ENCODE measurements at regions not wholly inside any gene's neighbourhood (a gene's known extent, or its start where the extent isn't known, plus 50 kb on each side); places are given as distances from the start of the nearest gene placed in this dataset.
"Not testable (repeated sequence)": the region's sequence is repeated elsewhere in the genome, so short reads cannot be mapped to it uniquely, and the experiment has no call there.

- Mint-ChIP-seq H3K27ac (no peak overlapping the region), H3K36me3 (no peaks in the 10 kb centered on the region), H3K4me3 (no peak overlapping the region), H3K9me3 (no peaks in the 10 kb centered on the region), H3K4me1 (no peaks in the 10 kb centered on the region), H3K27me3 (peaks cover 0 to 3% (median 0%) of the 10 kb centered on the region in 5 donors)
- no peak for ATAC-seq
- DNase-seq, result no peak
- POLR2A ChIA-PET, result no interaction called here
Observed at GRCh38 chr3:17820275-17820674, 77.8 kb upstream of the TBC1D5 start.

DNA sequence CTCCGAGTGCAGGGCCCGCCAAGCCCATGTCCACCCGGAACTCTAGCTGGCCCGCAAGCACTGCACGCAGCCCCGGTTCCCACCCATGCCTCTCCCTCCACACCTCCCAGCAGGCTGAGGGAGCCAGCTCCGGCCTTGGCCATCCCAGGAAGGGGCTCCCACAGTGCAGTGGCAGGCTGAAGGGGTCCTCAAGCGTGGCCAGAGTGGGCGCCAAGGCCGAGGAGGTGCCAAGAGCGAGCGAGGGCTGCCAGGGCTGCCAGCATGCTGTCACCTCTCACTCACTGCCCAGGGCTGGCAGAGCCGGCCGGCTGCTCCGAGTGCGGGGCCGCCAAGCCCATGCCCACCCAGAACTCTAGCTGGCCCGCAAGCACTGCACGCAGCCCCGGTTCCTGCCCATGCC lies 75.5 kb upstream of the TBC1D5 start:
- H3K9me3 Mint-ChIP-seq, ATAC-seq, H3K4me3 Mint-ChIP-seq, H3K4me1 Mint-ChIP-seq, H3K27me3 Mint-ChIP-seq, POLR2A ChIA-PET, H3K36me3 Mint-ChIP-seq, H3K27ac Mint-ChIP-seq: not testable (repeated sequence)
- DNase-seq, result peak in 1 of 10 donors; percentile 5

GRCh38 chr3:17817545-17817944 lies 75.1 kb upstream of the TBC1D5 start:
- DNase-seq (no peak), ATAC-seq (no peak)
- Mint-ChIP-seq H3K4me1 (no peaks in the 10 kb centered on the region), H3K27ac (no peak overlapping the region), H3K4me3 (no peak overlapping the region), H3K27me3 (no peaks in the 10 kb centered on the region), H3K36me3 (no peaks in the 10 kb centered on the region), H3K9me3 (peaks cover 0 to 3% (median 0%) of the 10 kb centered on the region in 9 donors)
- POLR2A ChIA-PET, result no interaction called here

DNA sequence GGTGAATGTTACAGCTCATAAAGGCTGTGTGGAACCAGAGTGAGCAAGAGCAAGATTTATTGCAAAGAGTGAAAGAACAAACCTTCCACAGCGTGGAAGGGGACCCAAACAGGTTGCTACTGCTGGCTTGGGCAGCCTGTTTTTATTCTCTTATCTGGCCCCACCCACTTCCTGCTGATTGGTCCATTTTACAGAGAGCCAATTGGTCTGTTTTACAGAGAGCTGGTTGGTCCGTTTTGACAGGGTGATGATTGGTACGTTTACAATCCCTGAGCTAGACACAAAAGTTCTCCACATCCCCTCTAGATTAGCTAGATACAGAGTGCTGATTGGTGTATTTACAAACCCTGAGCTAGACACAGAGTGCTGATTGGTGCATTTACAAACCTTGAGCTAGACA lies 74.4 kb upstream of the TBC1D5 start:
- H3K4me1 Mint-ChIP-seq, DNase-seq, H3K9me3 Mint-ChIP-seq, H3K4me3 Mint-ChIP-seq, POLR2A ChIA-PET, ATAC-seq, H3K27me3 Mint-ChIP-seq, H3K36me3 Mint-ChIP-seq, H3K27ac Mint-ChIP-seq: not testable (repeated sequence)

DNA sequence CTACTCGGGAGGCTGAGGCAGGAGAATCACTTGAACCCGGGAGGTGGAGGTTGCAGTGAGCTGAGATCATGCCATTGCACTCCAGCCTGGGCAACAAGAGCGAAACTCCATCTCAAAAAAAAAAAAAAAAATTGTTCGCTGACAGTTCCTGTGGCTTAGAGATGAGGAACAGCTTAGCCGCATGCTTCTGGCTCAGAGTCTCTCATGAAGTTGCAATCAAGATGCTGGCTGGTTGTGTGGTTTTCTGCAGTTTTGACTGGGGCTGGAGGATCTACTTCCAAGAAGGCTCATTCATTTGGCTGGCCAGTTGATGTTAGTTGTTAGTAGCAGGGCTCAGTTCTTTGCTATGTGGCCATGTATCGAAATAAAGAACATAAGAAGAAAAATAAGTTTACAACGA lies 69.9 kb upstream of the TBC1D5 start:
- ATAC-seq, H3K4me1 Mint-ChIP-seq, DNase-seq, H3K36me3 Mint-ChIP-seq, H3K9me3 Mint-ChIP-seq, H3K4me3 Mint-ChIP-seq, H3K27ac Mint-ChIP-seq, POLR2A ChIA-PET: not testable (repeated sequence)
- H3K27me3 Mint-ChIP-seq, result peaks cover 5 to 21% (median 8%) of the 10 kb centered on the region in 5 donors

GRCh38 chr3:17811646-17812045 lies 69.2 kb upstream of the TBC1D5 start:
- H3K9me3 Mint-ChIP-seq, result peaks cover 0 to 3% (median 0%) of the 10 kb centered on the region in 9 donors
- H3K27me3 Mint-ChIP-seq, result peaks cover 5 to 21% (median 8%) of the 10 kb centered on the region in 5 donors
- H3K36me3 Mint-ChIP-seq, result no peaks in the 10 kb centered on the region
- ATAC-seq (no peak), DNase-seq (no peak)
- H3K27ac Mint-ChIP-seq, result no peak overlapping the region
- H3K4me3 Mint-ChIP-seq, result no peak overlapping the region
- POLR2A ChIA-PET, result interaction anchor here (0.6 kb wide), 1 partner anchor 9 kb away, joined by 3 read pairs; no protein-coding TSS in a partner anchor
- peaks cover under 1 to 9% (median 4%) of the 10 kb centered on the region in 4 donors for H3K4me1 Mint-ChIP-seq

DNA sequence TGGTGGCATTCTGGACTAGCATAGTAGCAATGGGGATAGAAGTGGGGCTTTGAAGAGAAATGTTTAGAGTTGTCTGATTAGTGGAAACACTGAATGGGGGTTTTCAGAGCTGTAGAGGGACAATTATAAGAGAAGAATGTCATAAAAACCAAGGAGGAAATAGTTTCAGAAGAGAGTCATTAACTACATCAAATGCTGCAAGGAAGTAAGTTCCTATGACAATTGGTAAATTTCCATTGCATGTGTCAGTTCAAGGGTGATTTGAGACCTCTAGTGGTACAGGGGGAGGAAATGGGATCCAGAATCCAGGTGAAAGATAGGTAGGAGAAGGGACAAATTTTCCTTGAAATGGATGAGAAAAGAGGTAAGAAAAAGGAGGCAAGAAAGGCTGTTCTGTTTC lies 68.3 kb upstream of the TBC1D5 start:
- H3K9me3 Mint-ChIP-seq, result peaks cover 0 to 3% (median 0%) of the 10 kb centered on the region in 9 donors
- POLR2A ChIA-PET, result no interaction called here
- no peak for ATAC-seq

GRCh38 chr3:17808994-17809393 lies 66.6 kb upstream of the TBC1D5 start:
- DNase-seq, result no peak
- peaks cover 0 to 3% (median 0%) of the 10 kb centered on the region in 9 donors for H3K9me3 Mint-ChIP-seq
- H3K4me3 Mint-ChIP-seq, result no peak overlapping the region
- H3K27me3 Mint-ChIP-seq, result peaks cover 5 to 21% (median 10%) of the 10 kb centered on the region in 5 donors
- POLR2A ChIA-PET, result no interaction called here
- H3K27ac Mint-ChIP-seq, result no peak overlapping the region
- peaks cover 8 to 21% (median 12%) of the 10 kb centered on the region in 4 donors for H3K4me1 Mint-ChIP-seq
- ATAC-seq, result no peak
- no peaks in the 10 kb centered on the region for H3K36me3 Mint-ChIP-seq

More for the DNA sequence above, 68.3 kb upstream of the TBC1D5 start:
- DNase-seq, result no peak
- Mint-ChIP-seq H3K4me3 (no peak overlapping the region), H3K36me3 (no peaks in the 10 kb centered on the region), H3K4me1 (peaks cover 6 to 18% (median 11%) of the 10 kb centered on the region in 4 donors), H3K27ac (no peak overlapping the region), H3K27me3 (peaks cover 5 to 21% (median 10%) of the 10 kb centered on the region in 5 donors)

DNA sequence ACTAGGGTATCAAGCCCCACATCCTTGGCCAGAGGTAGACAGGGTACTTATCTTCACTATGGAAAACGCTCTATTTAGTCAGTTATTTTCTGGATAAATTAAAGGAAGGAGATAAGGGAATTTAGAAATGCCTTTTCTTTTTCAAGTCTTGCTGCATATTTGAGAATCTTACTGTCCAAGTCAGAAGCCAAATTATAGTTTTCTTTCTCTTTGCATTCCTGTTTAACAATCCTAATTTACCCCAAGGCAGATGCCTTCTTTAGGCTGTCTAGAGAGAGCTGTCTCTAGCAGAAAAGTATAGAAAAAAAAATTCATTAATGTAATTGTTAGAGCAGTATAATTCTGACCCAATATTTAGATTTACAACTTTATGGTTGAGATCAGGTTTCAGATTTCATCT lies 64.4 kb upstream of the TBC1D5 start:
- Mint-ChIP-seq H3K27me3 (peaks cover 5 to 21% (median 10%) of the 10 kb centered on the region in 5 donors), H3K27ac (peak overlapping the region in 1 of 10 donors; percentile 31), H3K36me3 (no peaks in the 10 kb centered on the region), H3K9me3 (peaks cover 0 to 1% (median 0%) of the 10 kb centered on the region in 9 donors), H3K4me1 (peaks cover 8 to 21% (median 16%) of the 10 kb centered on the region in 4 donors), H3K4me3 (peak overlapping the region in 2 of 10 donors; percentile 39 to 54)
- ATAC-seq (no peak), DNase-seq (no peak)
- POLR2A ChIA-PET, result no interaction called here

- ATAC-seq (peak; percentile 80 to 100), DNase-seq (peak in 5 of 10 donors; percentile 18 to 55 (median 27))
- Mint-ChIP-seq H3K36me3 (no peaks in the 10 kb centered on the region), H3K4me1 (peaks cover 8 to 21% (median 16%) of the 10 kb centered on the region in 4 donors), H3K27ac (peak overlapping the region in 2 of 10 donors; percentile 13 to 20), H3K9me3 (peaks cover 0 to 1% (median 0%) of the 10 kb centered on the region in 9 donors), H3K27me3 (peaks cover 5 to 18% (median 8%) of the 10 kb centered on the region in 5 donors), H3K4me3 (peak overlapping the region in 4 of 10 donors; percentile 21 to 54 (median 46))
- POLR2A ChIA-PET, result no interaction called here
Observed at GRCh38 chr3:17806201-17806600, 63.8 kb upstream of the TBC1D5 start.

DNA sequence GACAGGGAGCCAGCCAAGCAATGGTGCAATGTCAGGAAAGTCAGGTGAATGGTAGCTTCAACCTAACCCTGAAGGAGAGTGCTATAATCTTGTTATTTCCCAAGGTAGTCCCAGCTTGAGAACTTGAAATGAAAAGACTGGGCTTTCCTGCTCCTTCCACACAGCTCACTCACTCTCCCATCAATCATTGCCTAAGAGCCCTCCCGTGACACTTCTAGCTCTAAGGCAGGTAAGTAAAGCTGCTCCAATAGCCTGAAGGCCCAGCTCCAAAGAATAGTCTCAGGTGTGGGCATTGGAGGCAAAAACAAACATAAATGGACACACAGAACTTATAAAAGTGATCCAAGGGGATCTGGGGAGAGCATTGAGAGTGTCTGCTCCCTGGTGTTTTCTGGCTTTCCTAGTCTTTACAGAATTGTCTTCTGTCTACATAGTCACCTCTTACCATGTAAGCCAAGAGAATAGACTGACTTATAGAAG lies 63.1 kb upstream of the TBC1D5 start:
- Mint-ChIP-seq H3K27me3 (peaks cover 2 to 13% (median 4%) of the 10 kb centered on the region in 5 donors), H3K4me1 (peaks cover 8 to 17% (median 15%) of the 10 kb centered on the region in 4 donors), H3K4me3 (no peak overlapping the region), H3K9me3 (peaks cover 0 to 1% (median 0%) of the 10 kb centered on the region in 9 donors), H3K36me3 (no peaks in the 10 kb centered on the region), H3K27ac (no peak overlapping the region)
- ATAC-seq, result no peak
- DNase-seq, result no peak
- POLR2A ChIA-PET, result no interaction called here

DNA sequence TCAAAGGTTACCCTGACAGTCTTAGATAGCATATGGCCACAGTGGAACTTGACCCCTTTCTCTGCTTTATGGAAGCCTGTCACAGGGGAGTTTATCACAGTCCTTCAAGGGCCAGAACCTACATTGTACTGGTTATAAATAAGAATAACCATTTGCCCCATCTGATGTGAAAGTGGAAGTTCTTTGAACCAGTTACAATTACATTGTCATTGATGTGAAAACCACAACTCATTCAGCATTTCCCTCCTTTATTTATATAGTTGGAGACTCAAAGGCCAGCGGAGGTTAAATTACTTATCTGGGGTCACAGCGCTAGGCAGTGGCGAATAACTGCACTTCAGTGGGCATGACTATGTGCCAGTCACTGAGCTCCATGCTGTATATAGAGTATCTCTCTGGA lies 60.5 kb upstream of the TBC1D5 start:
- H3K36me3 Mint-ChIP-seq, result no peaks in the 10 kb centered on the region
- no peak overlapping the region for H3K27ac Mint-ChIP-seq
- H3K4me1 Mint-ChIP-seq, result peaks cover 8 to 16% (median 14%) of the 10 kb centered on the region in 4 donors
- no peak overlapping the region for H3K4me3 Mint-ChIP-seq
- DNase-seq (no peak), ATAC-seq (no peak)
- H3K9me3 Mint-ChIP-seq, result peaks cover 0 to 1% (median 0%) of the 10 kb centered on the region in 9 donors
- H3K27me3 Mint-ChIP-seq, result peaks cover 0 to 4% (median 2%) of the 10 kb centered on the region in 5 donors
- POLR2A ChIA-PET, result interaction anchor here (1.1 kb wide), 1 partner anchor 9 kb away, joined by 3 read pairs; no protein-coding TSS in a partner anchor

- Mint-ChIP-seq H3K4me1 (peaks cover 1 to 8% (median 7%) of the 10 kb centered on the region in 4 donors), H3K9me3 (peaks cover 0 to 1% (median 0%) of the 10 kb centered on the region in 9 donors), H3K27ac (no peak overlapping the region), H3K4me3 (no peak overlapping the region), H3K36me3 (no peaks in the 10 kb centered on the region), H3K27me3 (peaks cover 0 to 4% (median 2%) of the 10 kb centered on the region in 5 donors)
- ATAC-seq, result no peak
- DNase-seq, result no peak
- POLR2A ChIA-PET, result no interaction called here
Observed at GRCh38 chr3:17801131-17801530, 58.7 kb upstream of the TBC1D5 start.

GRCh38 chr3:17800232-17800631 lies 57.8 kb upstream of the TBC1D5 start:
- H3K36me3 Mint-ChIP-seq, result no peaks in the 10 kb centered on the region
- POLR2A ChIA-PET, result no interaction called here
- no peak overlapping the region for H3K27ac Mint-ChIP-seq
- no peaks in the 10 kb centered on the region for H3K9me3 Mint-ChIP-seq
- no peak overlapping the region for H3K4me3 Mint-ChIP-seq
- ATAC-seq, result no peak
- no peak for DNase-seq
- H3K27me3 Mint-ChIP-seq, result peaks cover 0 to 4% (median 2%) of the 10 kb centered on the region in 5 donors
- peaks cover 0 to 7% (median 0%) of the 10 kb centered on the region in 4 donors for H3K4me1 Mint-ChIP-seq

All from naive thymus-derived CD8-positive, alpha-beta T cell (primary cell).